ENCODE measurements at regions not wholly inside any gene's neighbourhood (a gene's known extent, or its start where the extent isn't known, plus 50 kb on each side); places are given as distances from the start of the nearest gene placed in this dataset.
"Not testable (repeated sequence)": the region's sequence is repeated elsewhere in the genome, so short reads cannot be mapped to it uniquely, and the experiment has no call there.

GRCh38 chr6:68086199-68086598, 548.9 kb upstream of the ADGRB3 start:
- H3K36me3 Mint-ChIP-seq, result no peaks in the 10 kb centered on the region
- H3K27me3 Mint-ChIP-seq, result no peaks in the 10 kb centered on the region
- Histone ChIP-seq H3K27ac (ENCODE audit: low read depth, low read length) (no peak overlapping the region), H3K4me1 (ENCODE audit: insufficient read depth, low read length) (no peaks in the 10 kb centered on the region), H3K9me3 (ENCODE audit: control insufficient read depth in 1 of 2, low read length in 2 of 2) (no peaks in the 10 kb centered on the region), H3K27me3 (ENCODE audit: insufficient read depth, low read length) (no peaks in the 10 kb centered on the region), H3K4me3 (ENCODE audit: low read length in 2 of 2) (no peak overlapping the region), H3K36me3 (ENCODE audit: insufficient read depth, low read length) (no peaks in the 10 kb centered on the region)
- H3K4me3 Mint-ChIP-seq, result no peak overlapping the region
- no peaks in the 10 kb centered on the region for H3K4me1 Mint-ChIP-seq
- no peak overlapping the region for H3K27ac Mint-ChIP-seq
- ChIA-PET POLR2A (ENCODE audit: partially characterized antibody) (no interaction called here), CTCF (ENCODE audit: partially characterized antibody) (no interaction called here)
- peaks cover 0 to 25% (median 5%) of the 10 kb centered on the region in 8 donors for H3K9me3 Mint-ChIP-seq
- intact Hi-C loops (cut with micrococcal nuclease), result no loop called here
- DNase-seq, result no peak

- H3K4me3 ChIP-seq (ENCODE audit: low read length in 2 of 2); CTCF ChIA-PET (ENCODE audit: partially characterized antibody); POLR2A ChIA-PET (ENCODE audit: partially characterized antibody); H3K27ac Mint-ChIP-seq; H3K27me3 ChIP-seq (ENCODE audit: insufficient read depth, low read length); H3K36me3 Mint-ChIP-seq; H3K4me1 ChIP-seq (ENCODE audit: insufficient read depth, low read length); H3K9me3 ChIP-seq (ENCODE audit: control insufficient read depth in 1 of 2, low read length in 2 of 2); H3K27ac ChIP-seq (ENCODE audit: low read depth, low read length); H3K36me3 ChIP-seq (ENCODE audit: insufficient read depth, low read length); H3K4me1 Mint-ChIP-seq; H3K27me3 Mint-ChIP-seq; intact Hi-C loops (cut with micrococcal nuclease); DNase-seq; H3K4me3 Mint-ChIP-seq: not testable (repeated sequence)
- H3K9me3 Mint-ChIP-seq, result peaks cover 0 to 25% (median 5%) of the 10 kb centered on the region in 8 donors
These were observed 549.5 kb upstream of the ADGRB3 start for GRCh38 chr6:68085599-68085998.

- ChIA-PET POLR2A (ENCODE audit: partially characterized antibody) (no interaction called here), CTCF (ENCODE audit: partially characterized antibody) (no interaction called here)
- Mint-ChIP-seq H3K9me3 (peaks cover 0 to 22% (median 2%) of the 10 kb centered on the region in 8 donors), H3K4me1 (no peaks in the 10 kb centered on the region), H3K36me3 (no peaks in the 10 kb centered on the region), H3K27me3 (no peaks in the 10 kb centered on the region), H3K4me3 (no peak overlapping the region), H3K27ac (no peak overlapping the region)
- Histone ChIP-seq H3K4me3 (ENCODE audit: low read length in 2 of 2) (no peak overlapping the region), H3K9me3 (ENCODE audit: control insufficient read depth in 1 of 2, low read length in 2 of 2) (no peaks in the 10 kb centered on the region), H3K27me3 (ENCODE audit: insufficient read depth, low read length) (no peaks in the 10 kb centered on the region), H3K27ac (ENCODE audit: low read depth, low read length) (no peak overlapping the region), H3K36me3 (ENCODE audit: insufficient read depth, low read length) (no peaks in the 10 kb centered on the region), H3K4me1 (ENCODE audit: insufficient read depth, low read length) (no peaks in the 10 kb centered on the region)
- intact Hi-C loops (cut with micrococcal nuclease), result no loop called here
- DNase-seq, result no peak
These were observed 553.0 kb upstream of the ADGRB3 start for GRCh38 chr6:68082086-68082485.

- no peaks in the 10 kb centered on the region for H3K9me3 ChIP-seq (ENCODE audit: control insufficient read depth in 1 of 2, low read length in 2 of 2)
- Mint-ChIP-seq H3K9me3 (peaks cover 0 to 7% (median 2%) of the 10 kb centered on the region in 8 donors), H3K4me3 (no peak overlapping the region), H3K36me3 (no peaks in the 10 kb centered on the region), H3K27ac (no peak overlapping the region), H3K4me1 (no peaks in the 10 kb centered on the region), H3K27me3 (no peaks in the 10 kb centered on the region)
- H3K27ac ChIP-seq (ENCODE audit: low read depth, low read length), result no peak overlapping the region
- H3K4me3 ChIP-seq (ENCODE audit: low read length in 2 of 2), result no peak overlapping the region
- no peaks in the 10 kb centered on the region for H3K4me1 ChIP-seq (ENCODE audit: insufficient read depth, low read length)
- CTCF ChIA-PET (ENCODE audit: partially characterized antibody), result no interaction called here
- POLR2A ChIA-PET (ENCODE audit: partially characterized antibody), result no interaction called here
- intact Hi-C loops (cut with micrococcal nuclease), result no loop called here
- no peaks in the 10 kb centered on the region for H3K27me3 ChIP-seq (ENCODE audit: insufficient read depth, low read length)
- H3K36me3 ChIP-seq (ENCODE audit: insufficient read depth, low read length), result no peaks in the 10 kb centered on the region
- no peak for DNase-seq
These were observed 555.0 kb upstream of the ADGRB3 start for GRCh38 chr6:68080074-68080473.

- Histone ChIP-seq H3K36me3 (ENCODE audit: insufficient read depth, low read length) (no peaks in the 10 kb centered on the region), H3K4me1 (ENCODE audit: insufficient read depth, low read length) (no peaks in the 10 kb centered on the region), H3K9me3 (ENCODE audit: control insufficient read depth in 1 of 2, low read length in 2 of 2) (no peaks in the 10 kb centered on the region), H3K4me3 (ENCODE audit: low read length in 2 of 2) (no peak overlapping the region), H3K27me3 (ENCODE audit: insufficient read depth, low read length) (no peaks in the 10 kb centered on the region), H3K27ac (ENCODE audit: low read depth, low read length) (no peak overlapping the region)
- no peaks in the 10 kb centered on the region for H3K36me3 Mint-ChIP-seq
- H3K27ac Mint-ChIP-seq, result no peak overlapping the region
- CTCF ChIA-PET (ENCODE audit: partially characterized antibody), result no interaction called here
- peaks cover 0 to 6% (median 0%) of the 10 kb centered on the region in 8 donors for H3K9me3 Mint-ChIP-seq
- POLR2A ChIA-PET (ENCODE audit: partially characterized antibody), result no interaction called here
- intact Hi-C loops (cut with micrococcal nuclease), result no loop called here
- no peaks in the 10 kb centered on the region for H3K27me3 Mint-ChIP-seq
- no peak overlapping the region for H3K4me3 Mint-ChIP-seq
- H3K4me1 Mint-ChIP-seq, result no peaks in the 10 kb centered on the region
- no peak for DNase-seq
These were observed 557.4 kb upstream of the ADGRB3 start for GRCh38 chr6:68077661-68078060.

GRCh38 chr6:68071740-68072139, 563.3 kb upstream of the ADGRB3 start:
- Mint-ChIP-seq H3K4me1 (no peaks in the 10 kb centered on the region), H3K27ac (no peak overlapping the region), H3K36me3 (no peaks in the 10 kb centered on the region), H3K4me3 (no peak overlapping the region), H3K9me3 (peaks cover 0 to 9% (median 2%) of the 10 kb centered on the region in 8 donors), H3K27me3 (no peaks in the 10 kb centered on the region)
- intact Hi-C loops (cut with micrococcal nuclease), result no loop called here
- ChIA-PET CTCF (ENCODE audit: partially characterized antibody) (no interaction called here), POLR2A (ENCODE audit: partially characterized antibody) (no interaction called here)
- no peaks in the 10 kb centered on the region for H3K4me1 ChIP-seq (ENCODE audit: insufficient read depth, low read length)
- no peak overlapping the region for H3K27ac ChIP-seq (ENCODE audit: low read depth, low read length)
- H3K27me3 ChIP-seq (ENCODE audit: insufficient read depth, low read length), result no peaks in the 10 kb centered on the region
- no peaks in the 10 kb centered on the region for H3K9me3 ChIP-seq (ENCODE audit: control insufficient read depth in 1 of 2, low read length in 2 of 2)
- no peaks in the 10 kb centered on the region for H3K36me3 ChIP-seq (ENCODE audit: insufficient read depth, low read length)
- H3K4me3 ChIP-seq (ENCODE audit: low read length in 2 of 2), result no peak overlapping the region
- no peak for DNase-seq

GRCh38 chr6:68069921-68070710, 565.0 kb upstream of the ADGRB3 start:
- Histone ChIP-seq H3K9me3 (ENCODE audit: control insufficient read depth in 1 of 2, low read length in 2 of 2) (no peaks in the 10 kb centered on the region), H3K4me3 (ENCODE audit: low read length in 2 of 2) (no peak overlapping the region), H3K27me3 (ENCODE audit: insufficient read depth, low read length) (no peaks in the 10 kb centered on the region), H3K4me1 (ENCODE audit: insufficient read depth, low read length) (no peaks in the 10 kb centered on the region), H3K27ac (ENCODE audit: low read depth, low read length) (no peak overlapping the region), H3K36me3 (ENCODE audit: insufficient read depth, low read length) (no peaks in the 10 kb centered on the region)
- Mint-ChIP-seq H3K4me1 (no peaks in the 10 kb centered on the region), H3K27me3 (no peaks in the 10 kb centered on the region), H3K36me3 (no peaks in the 10 kb centered on the region), H3K9me3 (peaks cover 0 to 10% (median 2%) of the 10 kb centered on the region in 8 donors), H3K4me3 (no peak overlapping the region), H3K27ac (no peak overlapping the region)
- ChIA-PET POLR2A (ENCODE audit: partially characterized antibody) (no interaction called here), CTCF (ENCODE audit: partially characterized antibody) (no interaction called here)
- intact Hi-C loops (cut with micrococcal nuclease), result no loop called here
- DNase-seq, result no peak

GRCh38 chr6:68059899-68060298, 575.2 kb upstream of the ADGRB3 start:
- H3K9me3 Mint-ChIP-seq, result peaks cover 0 to 10% (median 5%) of the 10 kb centered on the region in 8 donors
- no peaks in the 10 kb centered on the region for H3K9me3 ChIP-seq (ENCODE audit: control insufficient read depth in 1 of 2, low read length in 2 of 2)
- H3K27ac Mint-ChIP-seq, result peak overlapping the region in 1 of 7 donors; percentile 15
- H3K4me3 Mint-ChIP-seq, result peak overlapping the region in 2 of 8 donors; percentile 41 to 63
- POLR2A ChIA-PET (ENCODE audit: partially characterized antibody), result no interaction called here
- H3K4me3 ChIP-seq (ENCODE audit: low read length in 2 of 2), result no peak overlapping the region
- H3K27ac ChIP-seq (ENCODE audit: low read depth, low read length), result no peak overlapping the region
- intact Hi-C loops (cut with micrococcal nuclease), result no loop called here
- DNase-seq, result no peak
- no peaks in the 10 kb centered on the region for H3K4me1 ChIP-seq (ENCODE audit: insufficient read depth, low read length)
- H3K27me3 ChIP-seq (ENCODE audit: insufficient read depth, low read length), result no peaks in the 10 kb centered on the region
- CTCF ChIA-PET (ENCODE audit: partially characterized antibody), result no interaction called here
- no peaks in the 10 kb centered on the region for H3K36me3 Mint-ChIP-seq
- H3K4me1 Mint-ChIP-seq, result no peaks in the 10 kb centered on the region
- H3K36me3 ChIP-seq (ENCODE audit: insufficient read depth, low read length), result no peaks in the 10 kb centered on the region
- no peaks in the 10 kb centered on the region for H3K27me3 Mint-ChIP-seq
